A549 (cell line): ENCODE measurements at regions not wholly inside any gene's neighbourhood (a gene's known extent, or its start where the extent isn't known, plus 50 kb on each side); places are given as distances from the start of the nearest gene placed in this dataset.

ENCODE experiments used
- CEBPB ChIP-seq, 2 experiments: fragments of >200 bp in 1 of 2; sonication (Bioruptor Twin) in 1 of 2; formaldehyde crosslinking in 1 of 2; IDR thresholded peaks; 2 replicates each; pipeline ENCODE4 v1.6.1; 2012 to 2016
- CHD2 ChIP-seq: fragments of 150-350 bp; IDR thresholded peaks from 2 replicates; pipeline ENCODE4 v1.6.1; 2014; ENCODE audit warnings: low read length; ENCODE audit not compliant: partially characterized antibody
- JUNB ChIP-seq: fragments of >200 bp; sonication (Bioruptor Twin); formaldehyde crosslinking; IDR thresholded peaks from 2 replicates; pipeline ENCODE4 v1.6.1; 2016
- NPAS2 ChIP-seq: fragments of 250-450 bp; sonication (Bioruptor Pico); IDR thresholded peaks from 2 replicates; pipeline ENCODE4 v1.8.0; 2022; ENCODE audit warnings: mild to moderate bottlenecking, moderate library complexity, borderline replicate concordance
- POLR2A ChIP-seq: IDR thresholded peaks from 2 replicates; pipeline ENCODE4 v1.6.1; 2012; ENCODE audit warnings: mild to moderate bottlenecking, low read length
- RAD21 ChIP-seq, 2 experiments: fragments of >200 bp in 1 of 2; sonication (Bioruptor Twin) in 1 of 2; formaldehyde crosslinking in 1 of 2; IDR thresholded peaks in 1 of 2; conservative IDR thresholded peaks in 1 of 2; 2 replicates in 1 of 2; 3 replicates in 1 of 2; pipeline ENCODE4 v1.6.1; 2012 to 2018; ENCODE audit warnings: inconsistent platforms in 1 of 2
- ZC3H11A ChIP-seq: fragments of 450-650 bp; IDR thresholded peaks from 2 replicates; pipeline ENCODE4 v1.6.1; 2014; ENCODE audit warnings: antibody characterized with exemption, mild to moderate bottlenecking
- TF ChIP-seq, protein P1 (sequence below): fragments of >200 bp; sonication (Bioruptor Twin); formaldehyde crosslinking; IDR thresholded peaks from 3 replicates; pipeline ENCODE4 v1.5.1; 2016
- TF ChIP-seq, protein P2 (sequence below): IDR thresholded peaks from 2 replicates; pipeline ENCODE4 v1.6.1; 2012
- TF ChIP-seq, protein P3 (sequence below): fragments of 250-450 bp; sonication (Bioruptor Pico); IDR thresholded peaks from 2 replicates; pipeline ENCODE4 v1.5.0; 2021; ENCODE audit warnings: mild to moderate bottlenecking, moderate library complexity, borderline replicate concordance

DNA sequence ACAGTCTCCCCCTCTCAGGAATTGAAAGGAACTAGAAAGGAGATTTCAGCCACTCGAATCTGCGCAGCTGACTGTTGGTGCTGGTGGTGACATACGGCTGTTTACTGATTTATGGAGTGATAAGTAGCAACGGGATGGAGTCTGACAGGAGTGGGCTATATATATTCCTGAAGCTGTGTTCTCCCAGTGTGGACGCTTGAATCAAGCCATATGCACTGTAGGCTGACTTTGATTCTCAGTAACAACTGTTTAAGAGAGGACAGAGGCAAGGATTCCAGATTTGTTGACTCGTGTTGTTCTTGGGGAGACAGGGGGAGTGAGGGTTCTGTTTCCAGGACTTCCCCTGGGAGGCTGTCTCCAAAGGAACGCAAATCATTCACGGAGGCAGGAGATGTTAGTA lies 260.1 kb upstream of the AUTS2 start:
- TF ChIP-seq, protein P1, sequence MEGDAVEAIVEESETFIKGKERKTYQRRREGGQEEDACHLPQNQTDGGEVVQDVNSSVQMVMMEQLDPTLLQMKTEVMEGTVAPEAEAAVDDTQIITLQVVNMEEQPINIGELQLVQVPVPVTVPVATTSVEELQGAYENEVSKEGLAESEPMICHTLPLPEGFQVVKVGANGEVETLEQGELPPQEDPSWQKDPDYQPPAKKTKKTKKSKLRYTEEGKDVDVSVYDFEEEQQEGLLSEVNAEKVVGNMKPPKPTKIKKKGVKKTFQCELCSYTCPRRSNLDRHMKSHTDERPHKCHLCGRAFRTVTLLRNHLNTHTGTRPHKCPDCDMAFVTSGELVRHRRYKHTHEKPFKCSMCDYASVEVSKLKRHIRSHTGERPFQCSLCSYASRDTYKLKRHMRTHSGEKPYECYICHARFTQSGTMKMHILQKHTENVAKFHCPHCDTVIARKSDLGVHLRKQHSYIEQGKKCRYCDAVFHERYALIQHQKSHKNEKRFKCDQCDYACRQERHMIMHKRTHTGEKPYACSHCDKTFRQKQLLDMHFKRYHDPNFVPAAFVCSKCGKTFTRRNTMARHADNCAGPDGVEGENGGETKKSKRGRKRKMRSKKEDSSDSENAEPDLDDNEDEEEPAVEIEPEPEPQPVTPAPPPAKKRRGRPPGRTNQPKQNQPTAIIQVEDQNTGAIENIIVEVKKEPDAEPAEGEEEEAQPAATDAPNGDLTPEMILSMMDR, result no peak
- TF ChIP-seq JUNB (no peak), POLR2A (no peak), NPAS2 (CRISPR knock-in tag) (no peak), ZC3H11A (no peak), CHD2 (no peak), RAD21 (conservative IDR thresholded peaks at IDR 0.05 in 1 of 2, IDR thresholded peaks at IDR 0.05 in 1 of 2) (no peak), CEBPB (IDR thresholded peaks at IDR 0.05) (no peak)
- TF ChIP-seq, protein P2, sequence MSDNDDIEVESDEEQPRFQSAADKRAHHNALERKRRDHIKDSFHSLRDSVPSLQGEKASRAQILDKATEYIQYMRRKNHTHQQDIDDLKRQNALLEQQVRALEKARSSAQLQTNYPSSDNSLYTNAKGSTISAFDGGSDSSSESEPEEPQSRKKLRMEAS, result no peak
- TF ChIP-seq, protein P3, sequence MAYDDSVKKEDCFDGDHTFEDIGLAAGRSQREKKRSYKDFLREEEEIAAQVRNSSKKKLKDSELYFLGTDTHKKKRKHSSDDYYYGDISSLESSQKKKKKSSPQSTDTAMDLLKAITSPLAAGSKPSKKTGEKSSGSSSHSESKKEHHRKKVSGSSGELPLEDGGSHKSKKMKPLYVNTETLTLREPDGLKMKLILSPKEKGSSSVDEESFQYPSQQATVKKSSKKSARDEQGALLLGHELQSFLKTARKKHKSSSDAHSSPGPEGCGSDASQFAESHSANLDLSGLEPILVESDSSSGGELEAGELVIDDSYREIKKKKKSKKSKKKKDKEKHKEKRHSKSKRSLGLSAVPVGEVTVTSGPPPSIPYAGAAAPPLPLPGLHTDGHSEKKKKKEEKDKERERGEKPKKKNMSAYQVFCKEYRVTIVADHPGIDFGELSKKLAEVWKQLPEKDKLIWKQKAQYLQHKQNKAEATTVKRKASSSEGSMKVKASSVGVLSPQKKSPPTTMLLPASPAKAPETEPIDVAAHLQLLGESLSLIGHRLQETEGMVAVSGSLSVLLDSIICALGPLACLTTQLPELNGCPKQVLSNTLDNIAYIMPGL, result no peak
